Progenitor cell of endocrine pancreas (in vitro differentiated cells): ENCODE measurements at regions not wholly inside any gene's neighbourhood (a gene's known extent, or its start where the extent isn't known, plus 50 kb on each side); places are given as distances from the start of the nearest gene placed in this dataset.

Experiments used
- DNase-seq: peaks from one replicate; pipeline ENCODE4 v3.0.0; 2021; ENCODE audit warnings: low spot score; ENCODE audit not compliant: unreplicated experiment
- H3K27ac Mint-ChIP-seq: 2 replicates; pipeline ENCODE4 v1.8.0; 2021; ENCODE audit warnings: mild to moderate bottlenecking, moderate library complexity, mixed read lengths
- H3K27me3 Mint-ChIP-seq: 2 replicates; pipeline ENCODE4 v1.8.0; 2021; ENCODE audit warnings: mixed read lengths
- H3K36me3 Mint-ChIP-seq: 2 replicates; pipeline ENCODE4 v1.8.0; 2022; ENCODE audit warnings: mixed read lengths; ENCODE audit not compliant: insufficient read depth
- H3K4me1 Mint-ChIP-seq: 2 replicates; pipeline ENCODE4 v1.8.0; 2021; ENCODE audit warnings: low read depth, mixed read lengths
- H3K4me3 Mint-ChIP-seq: 2 replicates; pipeline ENCODE4 v1.8.0; 2021; ENCODE audit warnings: low read depth, mild to moderate bottlenecking, moderate library complexity, mixed read lengths
- H3K9me3 Mint-ChIP-seq: 2 replicates; pipeline ENCODE4 v1.8.0; 2021; ENCODE audit warnings: low read depth, mixed read lengths
- TF ChIP-seq, protein P1 (sequence below): fragments of 200-600 bp; sonication (generic); IDR thresholded peaks from one replicate; pipeline ENCODE4 v1.5.0; 2021; ENCODE audit warnings: antibody characterized with exemption, mild to moderate bottlenecking; ENCODE audit not compliant: unreplicated experiment

DNA sequence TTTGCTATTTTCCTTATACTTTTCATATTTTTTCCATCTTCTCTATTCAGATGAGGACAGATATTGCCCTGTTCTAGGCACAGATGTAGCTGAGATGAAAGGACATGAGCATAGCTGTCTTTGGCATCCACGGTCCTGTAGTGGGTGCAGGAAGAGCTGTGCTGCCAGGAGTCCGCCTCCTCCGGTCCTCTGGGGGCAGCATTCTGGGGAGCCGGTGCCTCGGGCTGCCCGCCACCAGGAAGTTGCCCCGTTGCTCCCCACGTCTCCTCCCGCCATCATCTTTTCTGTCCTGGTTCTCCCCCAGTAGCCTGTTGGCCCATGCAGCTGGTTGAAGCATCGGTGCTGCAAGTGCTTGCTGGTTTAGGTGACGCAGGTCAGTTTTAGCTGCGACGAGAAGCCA is 170.0 kb upstream of the IRX4 start:
- Mint-ChIP-seq H3K27ac (no peak overlapping the region), H3K27me3 (peaks cover 42% of the 10 kb centered on the region), H3K4me1 (no peaks in the 10 kb centered on the region), H3K36me3 (peaks cover 2% of the 10 kb centered on the region), H3K4me3 (no peak overlapping the region), H3K9me3 (peaks cover 13% of the 10 kb centered on the region)
- TF ChIP-seq, protein P1, sequence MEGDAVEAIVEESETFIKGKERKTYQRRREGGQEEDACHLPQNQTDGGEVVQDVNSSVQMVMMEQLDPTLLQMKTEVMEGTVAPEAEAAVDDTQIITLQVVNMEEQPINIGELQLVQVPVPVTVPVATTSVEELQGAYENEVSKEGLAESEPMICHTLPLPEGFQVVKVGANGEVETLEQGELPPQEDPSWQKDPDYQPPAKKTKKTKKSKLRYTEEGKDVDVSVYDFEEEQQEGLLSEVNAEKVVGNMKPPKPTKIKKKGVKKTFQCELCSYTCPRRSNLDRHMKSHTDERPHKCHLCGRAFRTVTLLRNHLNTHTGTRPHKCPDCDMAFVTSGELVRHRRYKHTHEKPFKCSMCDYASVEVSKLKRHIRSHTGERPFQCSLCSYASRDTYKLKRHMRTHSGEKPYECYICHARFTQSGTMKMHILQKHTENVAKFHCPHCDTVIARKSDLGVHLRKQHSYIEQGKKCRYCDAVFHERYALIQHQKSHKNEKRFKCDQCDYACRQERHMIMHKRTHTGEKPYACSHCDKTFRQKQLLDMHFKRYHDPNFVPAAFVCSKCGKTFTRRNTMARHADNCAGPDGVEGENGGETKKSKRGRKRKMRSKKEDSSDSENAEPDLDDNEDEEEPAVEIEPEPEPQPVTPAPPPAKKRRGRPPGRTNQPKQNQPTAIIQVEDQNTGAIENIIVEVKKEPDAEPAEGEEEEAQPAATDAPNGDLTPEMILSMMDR, result no peak
- no peak for DNase-seq

DNA sequence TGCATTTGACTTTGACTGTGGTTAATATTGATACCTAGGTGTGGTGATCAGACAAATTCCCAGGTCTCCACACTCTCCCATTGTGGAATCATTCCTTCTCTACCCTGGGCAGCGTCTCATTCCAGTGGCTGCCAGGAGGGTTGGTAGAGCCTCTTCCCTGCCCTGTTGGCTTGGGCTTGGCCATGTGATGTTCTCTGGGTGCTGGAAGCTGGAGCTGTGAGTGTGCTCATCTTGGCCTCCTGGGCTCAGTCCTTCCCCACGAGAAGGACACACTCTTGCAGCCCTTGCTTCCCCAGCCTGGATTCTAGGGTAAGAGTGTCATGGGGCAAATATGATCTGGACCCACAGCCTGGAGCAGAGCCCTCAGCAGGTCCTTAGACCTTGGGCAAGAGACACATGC is 167.2 kb upstream of the IRX4 start:
- Mint-ChIP-seq H3K36me3 (no peaks in the 10 kb centered on the region), H3K4me3 (no peak overlapping the region)
- DNase-seq, result no peak

DNA sequence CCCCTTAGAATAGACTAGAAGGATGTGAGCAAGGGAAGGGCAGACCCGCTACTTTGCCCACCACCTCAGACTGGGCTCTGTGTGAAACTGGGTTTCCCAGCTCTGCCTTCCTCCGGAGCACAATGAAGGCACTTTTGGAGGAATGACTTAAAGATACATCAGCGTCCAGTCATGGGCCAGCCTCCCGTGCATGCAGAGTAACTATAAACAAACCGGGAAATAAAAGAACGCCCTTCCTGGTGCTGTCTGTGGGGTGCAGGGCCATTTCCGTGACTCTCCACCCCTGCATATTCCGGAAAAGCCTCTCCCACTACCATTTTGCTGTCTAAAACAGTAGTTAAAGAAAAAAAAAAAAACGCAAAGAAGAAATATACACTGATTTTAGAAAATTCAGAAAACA is 165.9 kb upstream of the IRX4 start:
- Mint-ChIP-seq H3K4me1 (no peaks in the 10 kb centered on the region), H3K9me3 (peaks cover 4% of the 10 kb centered on the region), H3K36me3 (no peaks in the 10 kb centered on the region), H3K4me3 (no peak overlapping the region), H3K27me3 (peaks cover 57% of the 10 kb centered on the region), H3K27ac (no peak overlapping the region)
- DNase-seq, result no peak
- TF ChIP-seq, protein P1, result no peak

More for the DNA sequence above, 167.2 kb upstream of the IRX4 start:
- H3K9me3 Mint-ChIP-seq, result peaks cover 7% of the 10 kb centered on the region
- H3K27ac Mint-ChIP-seq, result no peak overlapping the region
- TF ChIP-seq, protein P1, result no peak
- peaks cover 53% of the 10 kb centered on the region for H3K27me3 Mint-ChIP-seq
- no peaks in the 10 kb centered on the region for H3K4me1 Mint-ChIP-seq

DNA sequence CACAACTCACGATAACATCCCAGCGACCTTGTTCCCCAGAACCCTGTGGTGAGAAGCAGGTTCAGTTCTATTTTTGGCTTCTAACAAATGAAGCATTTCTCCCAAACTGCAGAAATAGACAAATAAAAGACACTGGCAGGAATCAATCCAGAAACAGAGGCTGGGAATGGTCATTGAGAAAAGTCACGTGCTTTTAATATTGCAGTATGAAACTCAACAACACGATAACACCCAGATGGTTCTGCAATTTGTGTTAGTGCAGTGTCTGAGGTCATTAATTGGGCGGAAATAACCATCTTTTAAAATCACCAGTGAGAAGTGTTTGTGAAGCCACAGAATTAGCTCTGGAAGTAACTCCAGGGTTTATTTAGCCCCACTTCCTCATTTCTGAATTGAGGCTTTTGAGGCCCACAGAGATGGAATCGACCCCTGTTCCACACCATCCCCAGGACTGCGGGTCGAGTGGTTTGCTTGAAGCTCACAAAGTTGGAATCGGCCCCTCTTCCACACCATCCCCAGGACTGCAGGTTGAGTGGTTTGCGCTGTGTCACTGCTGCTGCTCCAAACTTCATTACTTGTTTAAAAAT is 164.7 kb upstream of the IRX4 start:
- H3K27ac Mint-ChIP-seq, result no peak overlapping the region
- TF ChIP-seq, protein P1, result no peak
- H3K4me3 Mint-ChIP-seq, result no peak overlapping the region
- H3K9me3 Mint-ChIP-seq, result peaks cover 4% of the 10 kb centered on the region
- no peaks in the 10 kb centered on the region for H3K36me3 Mint-ChIP-seq
- no peak for DNase-seq
- H3K4me1 Mint-ChIP-seq, result no peaks in the 10 kb centered on the region
- peaks cover 56% of the 10 kb centered on the region for H3K27me3 Mint-ChIP-seq

DNA sequence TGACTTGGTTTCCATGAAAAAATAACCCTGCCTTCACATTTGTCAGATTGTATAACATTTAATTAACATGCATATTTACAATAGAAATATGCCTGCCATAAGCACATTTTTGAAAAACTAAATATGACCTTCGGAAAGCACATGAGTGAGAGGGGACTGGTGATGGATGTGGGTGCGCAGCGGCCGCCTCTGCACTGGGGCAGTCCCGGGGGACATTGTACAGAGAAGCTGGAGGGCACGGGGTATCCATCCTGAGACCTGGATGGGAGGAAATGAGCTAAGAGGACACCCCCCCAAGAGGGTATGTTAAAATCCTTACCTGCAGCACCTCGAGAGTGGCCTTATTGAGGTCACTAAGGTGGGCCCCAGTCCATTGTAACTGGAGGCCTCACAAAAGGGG is 161.3 kb upstream of the IRX4 start:
- no peak overlapping the region for H3K4me3 Mint-ChIP-seq
- H3K27me3 Mint-ChIP-seq, result peaks cover 62% of the 10 kb centered on the region
- H3K4me1 Mint-ChIP-seq, result no peaks in the 10 kb centered on the region
- TF ChIP-seq, protein P1, result no peak
- no peaks in the 10 kb centered on the region for H3K36me3 Mint-ChIP-seq
- H3K9me3 Mint-ChIP-seq, result peaks cover 4% of the 10 kb centered on the region
- DNase-seq, result no peak
- H3K27ac Mint-ChIP-seq, result no peak overlapping the region
